H1 (cell line): ENCODE measurements at regions not wholly inside any gene's neighbourhood (a gene's known extent, or its start where the extent isn't known, plus 50 kb on each side); places are given as distances from the start of the nearest gene placed in this dataset.

Experiments used
- GTF2F1 ChIP-seq: IDR thresholded peaks from 2 replicates; pipeline ENCODE4 v1.6.1; 2012; ENCODE audit warnings: low read depth, low read length, improper control_type of control experiment, borderline replicate concordance

GRCh38 chr4:181908168-181908567 lies 335.0 kb upstream of the TENM3 start (continued):
- TF ChIP-seq GTF2F1 = no peak
